ENCODE measurements at regions not wholly inside any gene's neighbourhood (a gene's known extent, or its start where the extent isn't known, plus 50 kb on each side); places are given as distances from the start of the nearest gene placed in this dataset.

GRCh38 chr21:36628106-36628505 is 70.8 kb upstream of the SIM2 start:
- Histone ChIP-seq H3K27me3 (ENCODE audit: insufficient read depth) (no peaks in the 10 kb centered on the region), H3K4me1 (ENCODE audit: insufficient read depth) (no peaks in the 10 kb centered on the region), H3K4me3 (no peak overlapping the region), H3K36me3 (ENCODE audit: insufficient read depth) (no peaks in the 10 kb centered on the region), H2AFZ (no peak overlapping the region), H4K20me1 (replicated peaks; ENCODE audit: insufficient read depth) (no peaks in the 10 kb centered on the region), H3K4me2 (no peak overlapping the region), H3K9me2 (ENCODE audit: insufficient read depth) (peaks cover under 1% of the 10 kb centered on the region; the same call in 1 of the 2 replicates), H3F3A (replicated peaks; ENCODE audit: low read depth) (no peaks in the 10 kb centered on the region), H3K79me2 (replicated peaks; ENCODE audit: insufficient read depth) (no peaks in the 10 kb centered on the region), H3K27ac (ENCODE audit: low read depth) (no peak overlapping the region)
- Mint-ChIP-seq H3K27me3 (ENCODE audit: insufficient read depth, low read depth, poor library complexity) (peaks cover 7% of the 10 kb centered on the region), H3K4me3 (no peak overlapping the region), H3K9me3 (peaks cover 4% of the 10 kb centered on the region; the same call in 1 of the 3 replicates), H3K4me1 (no peaks in the 10 kb centered on the region), H3K27ac (no peak overlapping the region), H3K36me3 (ENCODE audit: low read depth) (no peaks in the 10 kb centered on the region; the same call in 2 of the 3 replicates)
- DNase-seq (ENCODE audit: low spot score) (no peak), ATAC-seq (no peak)
- TF ChIP-seq EZH2 (IDR thresholded peaks at IDR 0.05; ENCODE audit: low read depth, unreplicated experiment) = no peak
- TF ChIP-seq CTCF (conservative IDR thresholded peaks at IDR 0.05; ENCODE audit: low read depth in 2 of 2) = no peak
- TF ChIP-seq REST (IDR thresholded peaks at IDR 0.05; ENCODE audit: unreplicated experiment) = no peak
- TF ChIP-seq NANOG (IDR thresholded peaks at IDR 0.05; ENCODE audit: borderline replicate concordance) = no peak
- no peak for TF ChIP-seq CREB1 (CRISPR knock-in tag; IDR thresholded peaks at IDR 0.05; ENCODE audit: low read depth)
- TF ChIP-seq STAT1 (IDR thresholded peaks at IDR 0.05; ENCODE audit: unreplicated experiment) = no peak
- TF ChIP-seq EZH2phosphoT487 (IDR thresholded peaks at IDR 0.05; ENCODE audit: unreplicated experiment) = no peak
- no peak for TF ChIP-seq ZNF114 (CRISPR knock-in tag; IDR thresholded peaks at IDR 0.05)

- Histone ChIP-seq H2AFZ (no peak overlapping the region), H3K79me2 (replicated peaks; ENCODE audit: insufficient read depth) (no peaks in the 10 kb centered on the region), H3K27ac (ENCODE audit: low read depth) (no peak overlapping the region), H3K9me2 (ENCODE audit: insufficient read depth) (peaks cover 4% of the 10 kb centered on the region; the same call in 1 of the 2 replicates), H3K36me3 (ENCODE audit: insufficient read depth) (no peaks in the 10 kb centered on the region), H3K4me2 (no peak overlapping the region), H4K20me1 (replicated peaks; ENCODE audit: insufficient read depth) (no peaks in the 10 kb centered on the region), H3F3A (replicated peaks; ENCODE audit: low read depth) (no peaks in the 10 kb centered on the region), H3K27me3 (ENCODE audit: insufficient read depth) (no peaks in the 10 kb centered on the region), H3K4me1 (ENCODE audit: insufficient read depth) (no peaks in the 10 kb centered on the region), H3K4me3 (no peak overlapping the region)
- peaks cover 5% of the 10 kb centered on the region for H3K4me1 Mint-ChIP-seq
- no peak overlapping the region for H3K4me3 Mint-ChIP-seq
- no peak overlapping the region for H3K27ac Mint-ChIP-seq
- H3K9me3 Mint-ChIP-seq = peaks cover 2% of the 10 kb centered on the region; the same call in 1 of the 3 replicates
- DNase-seq (ENCODE audit: low spot score) (no peak), ATAC-seq (no peak)
- H3K36me3 Mint-ChIP-seq (ENCODE audit: low read depth) = no peaks in the 10 kb centered on the region; the same call in 2 of the 3 replicates
- peaks cover 7% of the 10 kb centered on the region for H3K27me3 Mint-ChIP-seq (ENCODE audit: insufficient read depth, low read depth, poor library complexity)
- TF ChIP-seq STAT1 (IDR thresholded peaks at IDR 0.05; ENCODE audit: unreplicated experiment) (no peak), CREB1 (CRISPR knock-in tag; IDR thresholded peaks at IDR 0.05; ENCODE audit: low read depth) (no peak), EZH2 (IDR thresholded peaks at IDR 0.05; ENCODE audit: low read depth, unreplicated experiment) (no peak), JUNB (IDR thresholded peaks at IDR 0.05; ENCODE audit: unreplicated experiment) (no peak), EZH2phosphoT487 (IDR thresholded peaks at IDR 0.05; ENCODE audit: unreplicated experiment) (no peak), POLR2AphosphoS5 (IDR thresholded peaks at IDR 0.05; ENCODE audit: low read depth) (no peak), CTCF (conservative IDR thresholded peaks at IDR 0.05; ENCODE audit: low read depth in 2 of 2) (no peak), REST (IDR thresholded peaks at IDR 0.05; ENCODE audit: unreplicated experiment) (no peak)
Measured at GRCh38 chr21:36628761-36629460, 70.0 kb upstream of the SIM2 start.
